Dendritic cell treated with granulocyte-macrophage colony-stimulating factor and Interleukin-4, amounts not matched to agents 40 ng/mL and 50 ng/mL, for 4 days (primary cell): ENCODE measurements at regions not wholly inside any gene's neighbourhood (a gene's known extent, or its start where the extent isn't known, plus 50 kb on each side); places are given as distances from the start of the nearest gene placed in this dataset.
"Not testable (repeated sequence)": the region's sequence is repeated elsewhere in the genome, so short reads cannot be mapped to it uniquely, and the experiment has no call there.

Source experiments
- H3K27ac Mint-ChIP-seq: one replicate; pipeline ENCODE4 v1.8.0; 2022; ENCODE audit warnings: mild to moderate bottlenecking, mixed read lengths
- H3K27me3 Mint-ChIP-seq: one replicate; pipeline ENCODE4 v1.8.0; 2022; ENCODE audit warnings: mild to moderate bottlenecking, mixed read lengths
- H3K36me3 Mint-ChIP-seq: one replicate; pipeline ENCODE4 v1.8.0; 2022; ENCODE audit warnings: low read depth, mixed read lengths
- H3K4me1 Mint-ChIP-seq: one replicate; pipeline ENCODE4 v1.8.0; 2022; ENCODE audit warnings: low read depth, mixed read lengths
- H3K4me3 Mint-ChIP-seq: one replicate; pipeline ENCODE4 v1.8.0; 2022; ENCODE audit warnings: mild to moderate bottlenecking, moderate library complexity, mixed read lengths
- H3K9me3 Mint-ChIP-seq: one replicate; pipeline ENCODE4 v1.8.0; 2022; ENCODE audit warnings: mixed read lengths
- intact Hi-C: fragments of 100-400 bp; cut with micrococcal nuclease; formaldehyde crosslinking; loops from one replicate; pipeline ENCODE4 v1.15.0; 2022

GRCh38 chr14:104230946-104231345, 92.6 kb downstream of the KIF26A start:
- Mint-ChIP-seq H3K4me3 (no peak overlapping the region), H3K27ac (no peak overlapping the region), H3K4me1 (no peaks in the 10 kb centered on the region), H3K9me3 (peaks cover 9% of the 10 kb centered on the region), H3K27me3 (no peaks in the 10 kb centered on the region), H3K36me3 (no peaks in the 10 kb centered on the region)
- intact Hi-C loops = no loop called here

GRCh38 chr14:104232070-104232484, 93.7 kb downstream of the KIF26A start:
- no peaks in the 10 kb centered on the region for H3K27me3 Mint-ChIP-seq

GRCh38 chr14:104234007-104234786, 95.8 kb downstream of the KIF26A start:
- H3K36me3 Mint-ChIP-seq, intact Hi-C loops, H3K4me1 Mint-ChIP-seq, H3K27ac Mint-ChIP-seq, H3K27me3 Mint-ChIP-seq, H3K4me3 Mint-ChIP-seq: not testable (repeated sequence)
- H3K9me3 Mint-ChIP-seq = peaks cover 29% of the 10 kb centered on the region

More at GRCh38 chr14:104232070-104232484, 93.7 kb downstream of the KIF26A start:
- Mint-ChIP-seq H3K36me3 (no peaks in the 10 kb centered on the region), H3K4me1 (no peaks in the 10 kb centered on the region), H3K27ac (no peak overlapping the region), H3K9me3 (peaks cover 18% of the 10 kb centered on the region), H3K4me3 (no peak overlapping the region)
- intact Hi-C loops = no loop called here

GRCh38 chr14:104235686-104236085, 97.3 kb downstream of the KIF26A start:
- H3K27me3 Mint-ChIP-seq = peaks cover 6% of the 10 kb centered on the region
- intact Hi-C loops = no loop called here
- H3K9me3 Mint-ChIP-seq = peaks cover 29% of the 10 kb centered on the region
- H3K27ac Mint-ChIP-seq = no peak overlapping the region
- H3K4me1 Mint-ChIP-seq = no peaks in the 10 kb centered on the region
- H3K4me3 Mint-ChIP-seq = no peak overlapping the region
- no peaks in the 10 kb centered on the region for H3K36me3 Mint-ChIP-seq

- Mint-ChIP-seq H3K4me3 (no peak overlapping the region), H3K36me3 (no peaks in the 10 kb centered on the region), H3K4me1 (no peaks in the 10 kb centered on the region), H3K27me3 (peaks cover 6% of the 10 kb centered on the region), H3K27ac (no peak overlapping the region), H3K9me3 (peaks cover 29% of the 10 kb centered on the region)
- intact Hi-C loops = no loop called here
Observed at GRCh38 chr14:104237651-104238423, 99.5 kb downstream of the KIF26A start.

GRCh38 chr14:104238424-104239184, 100.2 kb downstream of the KIF26A start:
- no peaks in the 10 kb centered on the region for H3K36me3 Mint-ChIP-seq
- H3K4me3 Mint-ChIP-seq = no peak overlapping the region
- H3K9me3 Mint-ChIP-seq = peaks cover 29% of the 10 kb centered on the region
- intact Hi-C loops = no loop called here
- H3K27me3 Mint-ChIP-seq = peaks cover 6% of the 10 kb centered on the region
- H3K4me1 Mint-ChIP-seq = no peaks in the 10 kb centered on the region
- no peak overlapping the region for H3K27ac Mint-ChIP-seq

- H3K27me3 Mint-ChIP-seq = peaks cover 6% of the 10 kb centered on the region
- no peak overlapping the region for H3K27ac Mint-ChIP-seq
- no peak overlapping the region for H3K4me3 Mint-ChIP-seq
- intact Hi-C loops = no loop called here
- no peaks in the 10 kb centered on the region for H3K4me1 Mint-ChIP-seq
- H3K36me3 Mint-ChIP-seq = no peaks in the 10 kb centered on the region
- H3K9me3 Mint-ChIP-seq = peaks cover 29% of the 10 kb centered on the region
Observed at GRCh38 chr14:104239185-104239775, 100.9 kb downstream of the KIF26A start.

GRCh38 chr14:104239861-104240301, 101.5 kb downstream of the KIF26A start:
- Mint-ChIP-seq H3K36me3 (no peaks in the 10 kb centered on the region), H3K4me3 (no peak overlapping the region)

GRCh38 chr14:104240434-104241157, 102.2 kb downstream of the KIF26A start:
- Mint-ChIP-seq H3K27me3 (peaks cover 6% of the 10 kb centered on the region), H3K27ac (no peak overlapping the region), H3K9me3 (peaks cover 24% of the 10 kb centered on the region), H3K36me3 (no peaks in the 10 kb centered on the region), H3K4me1 (no peaks in the 10 kb centered on the region), H3K4me3 (no peak overlapping the region)
- intact Hi-C loops = no loop called here

More at GRCh38 chr14:104239861-104240301, 101.5 kb downstream of the KIF26A start:
- no peak overlapping the region for H3K27ac Mint-ChIP-seq
- peaks cover 6% of the 10 kb centered on the region for H3K27me3 Mint-ChIP-seq
- peaks cover 29% of the 10 kb centered on the region for H3K9me3 Mint-ChIP-seq
- H3K4me1 Mint-ChIP-seq = no peaks in the 10 kb centered on the region
- intact Hi-C loops = no loop called here

- intact Hi-C loops = no loop called here
- H3K36me3 Mint-ChIP-seq = no peaks in the 10 kb centered on the region
- no peak overlapping the region for H3K4me3 Mint-ChIP-seq
- H3K4me1 Mint-ChIP-seq = no peaks in the 10 kb centered on the region
- no peak overlapping the region for H3K27ac Mint-ChIP-seq
- H3K27me3 Mint-ChIP-seq = peaks cover 2% of the 10 kb centered on the region
- H3K9me3 Mint-ChIP-seq = peaks cover under 1% of the 10 kb centered on the region
Observed at GRCh38 chr14:104243200-104243599, 104.8 kb downstream of the KIF26A start.

- Mint-ChIP-seq H3K36me3 (no peaks in the 10 kb centered on the region), H3K9me3 (no peaks in the 10 kb centered on the region), H3K27me3 (no peaks in the 10 kb centered on the region), H3K4me3 (no peak overlapping the region), H3K4me1 (no peaks in the 10 kb centered on the region), H3K27ac (no peak overlapping the region)
- intact Hi-C loops = no loop called here
Observed at GRCh38 chr14:104244221-104245011, 106.0 kb downstream of the KIF26A start.

GRCh38 chr14:104245075-104245474, 106.7 kb downstream of the KIF26A start:
- Mint-ChIP-seq H3K36me3 (no peaks in the 10 kb centered on the region), H3K4me3 (no peak overlapping the region), H3K27me3 (no peaks in the 10 kb centered on the region), H3K9me3 (no peaks in the 10 kb centered on the region), H3K27ac (no peak overlapping the region), H3K4me1 (no peaks in the 10 kb centered on the region)
- intact Hi-C loops = no loop called here
